Esophagus squamous epithelium (tissue), 4 donors: ENCODE measurements at regions not wholly inside any gene's neighbourhood (a gene's known extent, or its start where the extent isn't known, plus 50 kb on each side); places are given as distances from the start of the nearest gene placed in this dataset.

Experiments used
- CTCF ChIP-seq, 6 experiments: fragments of 450-650 bp in 4 of 6; fragments of 200-600 bp in 2 of 6; sonication (generic) in 2 of 6; IDR thresholded peaks; one replicate each; pipeline ENCODE4 v1.5.1; 2016 to 2019; ENCODE audit warnings: antibody characterized with exemption in 6 of 6, mild to moderate bottlenecking in 4 of 6, moderate library complexity in 4 of 6
- POLR2A ChIP-seq, 4 donors: fragments of 450-650 bp; IDR thresholded peaks; one replicate each; pipeline ENCODE4 v1.6.1; 2017; ENCODE audit warnings: antibody characterized with exemption in 4 of 4, mild to moderate bottlenecking in 4 of 4, moderate library complexity in 3 of 4

- TF ChIP-seq CTCF (IDR thresholded peaks at IDR 0.05) (no peak), POLR2A (IDR thresholded peaks at IDR 0.05) (no peak)
Observed at GRCh38 chr5:63831381-63831780, 130.9 kb downstream of the HTR1A start.
